CD4-positive, alpha-beta T cell (primary cell): ENCODE measurements at regions not wholly inside any gene's neighbourhood (a gene's known extent, or its start where the extent isn't known, plus 50 kb on each side); places are given as distances from the start of the nearest gene placed in this dataset.

Experiments used
- ATAC-seq: fragments of 200-7000 bp; cut with Tn5 transposase; one replicate; pipeline ENCODE4 v1.10.0; 2022; ENCODE audit warnings: mild to moderate bottlenecking; ENCODE audit not compliant: poor library complexity
- CTCF ChIA-PET: fragments of 350-600 bp; sonication (Branson Sonifier 250); formaldehyde crosslinking; loops from one replicate; lab custom pipeline; 2021; ENCODE audit warnings: antibody characterized with exemption, inconsistent platforms; lab: Charles Lee
- POLR2A ChIA-PET: fragments of 350-600 bp; sonication (Branson Sonifier 250); formaldehyde crosslinking; loops from one replicate; lab custom pipeline; 2021; ENCODE audit warnings: antibody characterized with exemption, inconsistent platforms; lab: Charles Lee
- DNase-seq, 14 experiments: peaks; one replicate each; pipeline ENCODE4 v3.0.0-alpha.2; 2013 to 2020; ENCODE audit warnings: mixed read lengths in 2 of 14
- H3K27ac ChIP-seq, 2 donors: one replicate each; pipeline versions ENCODE4 v1.5.1 to v1.7.0; 2013; ENCODE audit warnings: low read length in 2 of 2, low read depth in 1 of 2, mild to moderate bottlenecking in 1 of 2
- H3K27me3 ChIP-seq, 2 experiments: 1 replicate in 1 of 2; 2 replicates in 1 of 2; pipeline versions ENCODE4 v1.6.1 to v1.7.0; 2013; ENCODE audit warnings: low read length in 2 of 2, control low read depth in 1 of 2, mild to moderate bottlenecking in 1 of 2, moderate library complexity in 1 of 2; ENCODE audit not compliant: insufficient read depth in 2 of 2, control insufficient read depth in 1 of 2
- H3K36me3 ChIP-seq: one replicate; pipeline ENCODE4 v1.6.1; 2013; ENCODE audit warnings: low read length, control low read depth; ENCODE audit not compliant: insufficient read depth
- H3K4me1 ChIP-seq: one replicate; pipeline ENCODE4 v1.6.1; 2013; ENCODE audit warnings: low read length, control low read depth; ENCODE audit not compliant: insufficient read depth
- H3K4me3 ChIP-seq: one replicate; pipeline ENCODE4 v1.5.1; 2013; ENCODE audit warnings: mild to moderate bottlenecking, low read length, moderate library complexity
- H3K9me3 ChIP-seq, 2 experiments: 1 replicate in 1 of 2; 2 replicates in 1 of 2; pipeline versions ENCODE4 v1.6.1 to v1.7.0; 2013; ENCODE audit warnings: low read length in 2 of 2, mild to moderate bottlenecking in 2 of 2, control low read depth in 1 of 2, moderate library complexity in 1 of 2; ENCODE audit not compliant: control insufficient read depth in 1 of 2, insufficient read depth in 1 of 2
- H3K27ac Mint-ChIP-seq: one replicate; pipeline ENCODE4 v1.8.0; 2020; ENCODE audit warnings: mixed read lengths
- H3K27me3 Mint-ChIP-seq: one replicate; pipeline ENCODE4 v1.8.0; 2021; ENCODE audit warnings: mixed read lengths
- H3K36me3 Mint-ChIP-seq: one replicate; pipeline ENCODE4 v1.8.0; 2021; ENCODE audit warnings: low read depth, mixed read lengths
- H3K4me1 Mint-ChIP-seq: one replicate; pipeline ENCODE4 v1.8.0; 2021; ENCODE audit warnings: low read depth, mixed read lengths
- H3K4me3 Mint-ChIP-seq: one replicate; pipeline ENCODE4 v1.8.0; 2020; ENCODE audit warnings: mild to moderate bottlenecking, mixed read lengths
- H3K9me3 Mint-ChIP-seq: one replicate; pipeline ENCODE4 v1.8.0; 2020; ENCODE audit warnings: mixed read lengths
- intact Hi-C, 2 experiments: fragments of 100-400 bp; cut with DNase I in 1 of 2; cut with micrococcal nuclease in 1 of 2; formaldehyde crosslinking; loops; one replicate each; pipeline versions ENCODE4 v1.15.1 to v1.9.0; 2023 to 2025; cut with DNase I, micrococcal nuclease
- TF ChIP-seq, protein P1 (sequence below): fragments of 200-600 bp; IDR thresholded peaks from one replicate; pipeline ENCODE4 v1.8.0; 2022; ENCODE audit warnings: antibody characterized with exemption, mild to moderate bottlenecking

GRCh38 chr1:55957276-55957675 lies 622.1 kb downstream of the PLPP3 start:
- H3K4me1 ChIP-seq, result no peaks in the 10 kb centered on the region

GRCh38 chr1:55955016-55955621 lies 624.2 kb downstream of the PLPP3 start:
- TF ChIP-seq, protein P1, sequence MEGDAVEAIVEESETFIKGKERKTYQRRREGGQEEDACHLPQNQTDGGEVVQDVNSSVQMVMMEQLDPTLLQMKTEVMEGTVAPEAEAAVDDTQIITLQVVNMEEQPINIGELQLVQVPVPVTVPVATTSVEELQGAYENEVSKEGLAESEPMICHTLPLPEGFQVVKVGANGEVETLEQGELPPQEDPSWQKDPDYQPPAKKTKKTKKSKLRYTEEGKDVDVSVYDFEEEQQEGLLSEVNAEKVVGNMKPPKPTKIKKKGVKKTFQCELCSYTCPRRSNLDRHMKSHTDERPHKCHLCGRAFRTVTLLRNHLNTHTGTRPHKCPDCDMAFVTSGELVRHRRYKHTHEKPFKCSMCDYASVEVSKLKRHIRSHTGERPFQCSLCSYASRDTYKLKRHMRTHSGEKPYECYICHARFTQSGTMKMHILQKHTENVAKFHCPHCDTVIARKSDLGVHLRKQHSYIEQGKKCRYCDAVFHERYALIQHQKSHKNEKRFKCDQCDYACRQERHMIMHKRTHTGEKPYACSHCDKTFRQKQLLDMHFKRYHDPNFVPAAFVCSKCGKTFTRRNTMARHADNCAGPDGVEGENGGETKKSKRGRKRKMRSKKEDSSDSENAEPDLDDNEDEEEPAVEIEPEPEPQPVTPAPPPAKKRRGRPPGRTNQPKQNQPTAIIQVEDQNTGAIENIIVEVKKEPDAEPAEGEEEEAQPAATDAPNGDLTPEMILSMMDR, result no peak
- H3K27ac ChIP-seq, result no peak overlapping the region
- H3K9me3 ChIP-seq, result no peaks in the 10 kb centered on the region
- intact Hi-C loops, result no loop called here
- no peaks in the 10 kb centered on the region for H3K27me3 Mint-ChIP-seq
- no peaks in the 10 kb centered on the region for H3K36me3 Mint-ChIP-seq
- H3K4me3 Mint-ChIP-seq, result no peak overlapping the region
- no peak overlapping the region for H3K27ac Mint-ChIP-seq
- no peaks in the 10 kb centered on the region for H3K36me3 ChIP-seq
- CTCF ChIA-PET, result no interaction called here
- H3K27me3 ChIP-seq, result no peaks in the 10 kb centered on the region
- no peaks in the 10 kb centered on the region for H3K9me3 Mint-ChIP-seq
- no peak overlapping the region for H3K4me3 ChIP-seq
- ATAC-seq, result no peak
- DNase-seq, result no peak
- no peaks in the 10 kb centered on the region for H3K4me1 Mint-ChIP-seq
- no peaks in the 10 kb centered on the region for H3K4me1 ChIP-seq
- POLR2A ChIA-PET, result no interaction called here

More at GRCh38 chr1:55957276-55957675, 622.1 kb downstream of the PLPP3 start:
- no peak overlapping the region for H3K4me3 ChIP-seq
- ChIA-PET POLR2A (no interaction called here), CTCF (no interaction called here)
- no peaks in the 10 kb centered on the region for H3K27me3 ChIP-seq
- Mint-ChIP-seq H3K27me3 (no peaks in the 10 kb centered on the region), H3K9me3 (no peaks in the 10 kb centered on the region), H3K27ac (no peak overlapping the region), H3K4me1 (no peaks in the 10 kb centered on the region), H3K36me3 (no peaks in the 10 kb centered on the region), H3K4me3 (no peak overlapping the region)
- DNase-seq (no peak), ATAC-seq (no peak)
- intact Hi-C loops, result no loop called here
- H3K36me3 ChIP-seq, result no peaks in the 10 kb centered on the region
- no peaks in the 10 kb centered on the region for H3K9me3 ChIP-seq
- TF ChIP-seq, protein P1, result no peak
- no peak overlapping the region for H3K27ac ChIP-seq

- CTCF ChIA-PET, result no interaction called here
- DNase-seq, result no peak
- H3K27ac Mint-ChIP-seq, result no peak overlapping the region
These were observed 628.1 kb downstream of the PLPP3 start for GRCh38 chr1:55951291-55951690.

More at GRCh38 chr1:55951291-55951690, 628.1 kb downstream of the PLPP3 start:
- Histone ChIP-seq H3K27ac (no peak overlapping the region), H3K9me3 (no peaks in the 10 kb centered on the region), H3K36me3 (no peaks in the 10 kb centered on the region), H3K4me1 (no peaks in the 10 kb centered on the region), H3K4me3 (no peak overlapping the region), H3K27me3 (no peaks in the 10 kb centered on the region)
- no peak for ATAC-seq
- Mint-ChIP-seq H3K9me3 (no peaks in the 10 kb centered on the region), H3K36me3 (no peaks in the 10 kb centered on the region), H3K4me1 (no peaks in the 10 kb centered on the region), H3K27me3 (peaks cover 3% of the 10 kb centered on the region), H3K4me3 (no peak overlapping the region)
- TF ChIP-seq, protein P1, result no peak
- intact Hi-C loops, result no loop called here
- POLR2A ChIA-PET, result no interaction called here
